ENCODE measurements at regions not wholly inside any gene's neighbourhood (a gene's known extent, or its start where the extent isn't known, plus 50 kb on each side); places are given as distances from the start of the nearest gene placed in this dataset.

GRCh38 chr20:22404419-22405170, 179.8 kb downstream of the FOXA2 start:
- no peak for TF ChIP-seq CTCF (IDR thresholded peaks at IDR 0.05)
- no peak for TF ChIP-seq POLR2A (IDR thresholded peaks at IDR 0.05)

All from upper lobe of left lung (tissue), 4 donors.